ENCODE measurements at regions not wholly inside any gene's neighbourhood (a gene's known extent, or its start where the extent isn't known, plus 50 kb on each side); places are given as distances from the start of the nearest gene placed in this dataset.

GRCh38 chr13:50167224-50167947 lies 152.1 kb downstream of the KCNRG start:
- intact Hi-C loops (cut with micrococcal nuclease): no loop called here
- no peak for ATAC-seq (ENCODE audit: low read depth)
- TF ChIP-seq CTCF (IDR thresholded peaks at IDR 0.05) (no peak), EZH2 (IDR thresholded peaks at IDR 0.05; ENCODE audit: borderline replicate concordance, insufficient read depth, low read depth, low read length, poor library complexity, severe bottlenecking) (no peak)
- Histone ChIP-seq H3K79me2 (ENCODE audit: control insufficient read depth, insufficient read depth, low read length) (no peaks in the 10 kb centered on the region), H4K20me1 (ENCODE audit: control insufficient read depth, insufficient read depth, low read length, poor library complexity, severe bottlenecking) (no peaks in the 10 kb centered on the region), H3K27ac (ENCODE audit: low read length in 2 of 2) (no peak overlapping the region), H3K4me1 (ENCODE audit: control insufficient read depth in 2 of 2, insufficient read depth in 2 of 2, low read length in 2 of 2) (no peaks in the 10 kb centered on the region), H3K9me3 (ENCODE audit: control extremely low read depth in 1 of 3, control insufficient read depth in 2 of 3, insufficient read depth in 1 of 3, low read length in 2 of 3) (no peaks in the 10 kb centered on the region), H3K4me3 (ENCODE audit: control extremely low read depth in 1 of 5, extremely low read depth in 1 of 5, insufficient read depth in 1 of 5, low read depth in 2 of 5, low read length in 4 of 5) (no peak overlapping the region), H3K4me2 (replicated peaks; ENCODE audit: low read depth, low read length, poor library complexity, severe bottlenecking) (no peak overlapping the region), H3K36me3 (replicated peaks in 1 of 2; ENCODE audit: control extremely low read depth in 1 of 2, control insufficient read depth in 1 of 2, extremely low read depth in 1 of 2, insufficient read depth in 2 of 2, low read length in 1 of 2) (no peaks in the 10 kb centered on the region), H3K9ac (ENCODE audit: low read length) (no peak overlapping the region), H3K27me3 (replicated peaks in 1 of 4; ENCODE audit: control extremely low read depth in 1 of 4, control insufficient read depth in 3 of 4, insufficient read depth in 4 of 4, low read length in 3 of 4) (no peaks in the 10 kb centered on the region), H2AFZ (ENCODE audit: insufficient read depth, low read depth, low read length, poor library complexity, severe bottlenecking) (no peak overlapping the region)
- Mint-ChIP-seq H3K27me3 (no peaks in the 10 kb centered on the region), H3K9me3 (ENCODE audit: insufficient read depth) (no peaks in the 10 kb centered on the region), H3K27ac (no peak overlapping the region), H3K4me1 (no peaks in the 10 kb centered on the region), H3K4me3 (no peak overlapping the region)
- ChIA-PET CTCF (no interaction called here), POLR2A (no interaction called here)
- no peak for DNase-seq
- 38% methylated on average over 1 of the region's 2 CpGs for WGBS (ENCODE audit: insufficient coverage)

GRCh38 chr13:50167967-50168366 lies 152.7 kb downstream of the KCNRG start:
- Mint-ChIP-seq H3K4me1 (no peaks in the 10 kb centered on the region), H3K27me3 (no peaks in the 10 kb centered on the region), H3K27ac (no peak overlapping the region), H3K9me3 (ENCODE audit: insufficient read depth) (no peaks in the 10 kb centered on the region), H3K4me3 (no peak overlapping the region)
- no peaks in the 10 kb centered on the region for H3K4me1 ChIP-seq (ENCODE audit: control insufficient read depth in 2 of 2, insufficient read depth in 2 of 2, low read length in 2 of 2)
- H3K4me2 ChIP-seq (replicated peaks; ENCODE audit: low read depth, low read length, poor library complexity, severe bottlenecking): no peak overlapping the region
- H4K20me1 ChIP-seq (ENCODE audit: control insufficient read depth, insufficient read depth, low read length, poor library complexity, severe bottlenecking): no peaks in the 10 kb centered on the region
- H3K27me3 ChIP-seq (replicated peaks in 1 of 4; ENCODE audit: control extremely low read depth in 1 of 4, control insufficient read depth in 3 of 4, insufficient read depth in 4 of 4, low read length in 3 of 4): no peaks in the 10 kb centered on the region
- H3K9me3 ChIP-seq (ENCODE audit: control extremely low read depth in 1 of 3, control insufficient read depth in 2 of 3, insufficient read depth in 1 of 3, low read length in 2 of 3): no peaks in the 10 kb centered on the region
- 100% methylated on average over 1 of the region's 4 CpGs for WGBS (ENCODE audit: insufficient coverage)
- H2AFZ ChIP-seq (ENCODE audit: insufficient read depth, low read depth, low read length, poor library complexity, severe bottlenecking): no peak overlapping the region
- H3K27ac ChIP-seq (ENCODE audit: low read length in 2 of 2): no peak overlapping the region
- ChIA-PET POLR2A (interaction anchor here (0.5 kb wide), 1 partner anchor 85 kb away, joined by 3 read pairs; no protein-coding TSS in a partner anchor), CTCF (no interaction called here)
- no peak for DNase-seq
- no peak overlapping the region for H3K9ac ChIP-seq (ENCODE audit: low read length)
- TF ChIP-seq EZH2 (IDR thresholded peaks at IDR 0.05; ENCODE audit: borderline replicate concordance, insufficient read depth, low read depth, low read length, poor library complexity, severe bottlenecking) (no peak), CTCF (IDR thresholded peaks at IDR 0.05) (no peak)
- no peak overlapping the region for H3K4me3 ChIP-seq (ENCODE audit: control extremely low read depth in 1 of 5, extremely low read depth in 1 of 5, insufficient read depth in 1 of 5, low read depth in 2 of 5, low read length in 4 of 5)
- H3K36me3 ChIP-seq (replicated peaks in 1 of 2; ENCODE audit: control extremely low read depth in 1 of 2, control insufficient read depth in 1 of 2, extremely low read depth in 1 of 2, insufficient read depth in 2 of 2, low read length in 1 of 2): no peaks in the 10 kb centered on the region
- intact Hi-C loops (cut with micrococcal nuclease): no loop called here
- no peaks in the 10 kb centered on the region for H3K79me2 ChIP-seq (ENCODE audit: control insufficient read depth, insufficient read depth, low read length)
- ATAC-seq (ENCODE audit: low read depth): no peak
